GM12878 (cell line): ENCODE measurements at regions not wholly inside any gene's neighbourhood (a gene's known extent, or its start where the extent isn't known, plus 50 kb on each side); places are given as distances from the start of the nearest gene placed in this dataset.
A peak's percentile ranks its signal among the peaks of the same experiment; 100 is the strongest.

Experiments used
- ATAC-seq: fragments of 200-7000 bp; cut with Tn5 transposase; 3 replicates; pipeline ENCODE4 v1.9.1; 2020; ENCODE audit warnings: mild to moderate bottlenecking, moderate library complexity
- BruUV-seq: library from RNA; stranded (reverse); fragments of 400-500 nt; replicated peaks from 2 replicates; lab custom pipeline; 2021; lab: Mats Ljungman, UMichigan
- CTCF ChIA-PET: fragments of 300-600 bp; sonication (Branson Sonifier 250); formaldehyde crosslinking; extraction: SDS; loops from one replicate; lab custom pipeline; 2021; ENCODE audit warnings: inconsistent platforms; lab: Yijun Ruan, JAX
- POLR2A ChIA-PET: fragments of 350-600 bp; formaldehyde crosslinking; extraction: SDS; loops from one replicate; lab custom pipeline; 2021; ENCODE audit warnings: inconsistent platforms; lab: Charles Lee
- RAD21 ChIA-PET: fragments of 300-600 bp; sonication (Branson Sonifier 250); formaldehyde crosslinking; loops from one replicate; lab custom pipeline; 2023; ENCODE audit warnings: antibody characterized with exemption; ENCODE audit not compliant: unreplicated experiment; lab: Charles Lee
- SMC1A ChIA-PET: fragments of 300-600 bp; sonication (Branson Sonifier 250); formaldehyde crosslinking; loops from one replicate; lab custom pipeline; 2023; ENCODE audit not compliant: unreplicated experiment, uncharacterized antibody; lab: Charles Lee
- DNase-seq: peaks from one replicate; pipeline ENCODE4 v3.0.0-alpha.2; 2011; ENCODE audit warnings: low read depth, low spot score
- FAIRE-seq: peaks from 3 replicates; lab custom pipeline; 2011; peaks lifted over from hg19 to GRCh38; lab: Jason Lieb, UNC
- H2AFZ ChIP-seq: 2 replicates; pipeline ENCODE4 v1.6.0; 2011; ENCODE audit warnings: low read depth, low read length, control low read depth; ENCODE audit not compliant: control insufficient read depth
- H3K27ac ChIP-seq: 2 replicates; pipeline ENCODE4 v1.5.1; 2011; ENCODE audit warnings: control low read depth; ENCODE audit not compliant: control insufficient read depth, insufficient read depth
- H3K27me3 ChIP-seq, 2 experiments: replicated peaks in 1 of 2; 2 replicates each; pipeline versions ENCODE4 v1.6.0 to v1.6.1; 2011; ENCODE audit warnings: low read length in 1 of 2; ENCODE audit not compliant: control insufficient read depth in 2 of 2, insufficient read depth in 2 of 2
- H3K36me3 ChIP-seq, 2 experiments: 2 replicates each; pipeline ENCODE4 v1.5.1; 2011; ENCODE audit warnings: low read length in 1 of 2; ENCODE audit not compliant: control insufficient read depth in 2 of 2, insufficient read depth in 2 of 2
- H3K4me1 ChIP-seq: 2 replicates; pipeline ENCODE4 v1.6.1; 2011; ENCODE audit warnings: mild to moderate bottlenecking, low read length, moderate library complexity, mixed read lengths; ENCODE audit not compliant: control insufficient read depth, insufficient read depth
- H3K4me2 ChIP-seq: 2 replicates; pipeline ENCODE4 v1.6.0; 2011; ENCODE audit warnings: control low read depth; ENCODE audit not compliant: control insufficient read depth, insufficient read depth
- H3K4me3 ChIP-seq: fragments of 200-600 bp; sonication (generic); 2 replicates; pipeline ENCODE4 v1.5.1; 2016
- H3K79me2 ChIP-seq: 2 replicates; pipeline ENCODE4 v1.6.0; 2011; ENCODE audit warnings: low read length; ENCODE audit not compliant: control insufficient read depth, insufficient read depth
- H3K9ac ChIP-seq: 2 replicates; pipeline ENCODE4 v1.8.0; 2011; ENCODE audit warnings: low read length, control low read depth, mixed read lengths; ENCODE audit not compliant: control insufficient read depth, insufficient read depth
- H3K9me3 ChIP-seq: replicated peaks from 3 replicates; pipeline ENCODE4 v1.5.1; 2011; ENCODE audit warnings: mild to moderate bottlenecking, low read length; ENCODE audit not compliant: control insufficient read depth, insufficient read depth
- H4K20me1 ChIP-seq: 2 replicates; pipeline ENCODE4 v1.6.0; 2011; ENCODE audit not compliant: control insufficient read depth, insufficient read depth
- ASH2L ChIP-seq: fragments of 300-600, 200-600 bp; sonication (generic); IDR thresholded peaks from 2 replicates; pipeline ENCODE4 v1.6.1; 2017; ENCODE audit warnings: low read depth, mild to moderate bottlenecking, borderline replicate concordance
- BHLHE40 ChIP-seq, 2 experiments: fragments of 450-650 bp in 1 of 2; IDR thresholded peaks; 2 replicates each; pipeline ENCODE4 v1.6.1; 2011 to 2017; ENCODE audit warnings: low read depth in 2 of 2, borderline replicate concordance in 1 of 2, improper control_type of control experiment in 1 of 2, low read length in 1 of 2, mild to moderate bottlenecking in 1 of 2
- CHD2 ChIP-seq: IDR thresholded peaks from 2 replicates; pipeline ENCODE4 v1.6.1; 2011; ENCODE audit warnings: low read depth, low read length, improper control_type of control experiment, borderline replicate concordance
- CREB1 ChIP-seq: IDR thresholded peaks from 2 replicates; pipeline ENCODE4 v1.6.1; 2012; ENCODE audit warnings: low read depth, mild to moderate bottlenecking, inconsistent platforms
- ESRRA ChIP-seq: IDR thresholded peaks from 2 replicates; pipeline ENCODE4 v1.6.1; 2012; ENCODE audit warnings: mild to moderate bottlenecking, low read length, improper control_type of control experiment
- GABPA ChIP-seq: IDR thresholded peaks from 2 replicates; pipeline ENCODE4 v1.6.1; 2014; ENCODE audit warnings: antibody characterized with exemption, low read depth, mild to moderate bottlenecking, inconsistent platforms
- NRF1 ChIP-seq: conservative IDR thresholded peaks from 2 replicates; pipeline ENCODE4 v1.6.1; 2011; ENCODE audit warnings: mild to moderate bottlenecking, low read depth, low read length, improper control_type of control experiment
- PAX8 ChIP-seq: fragments of 450-650 bp; IDR thresholded peaks from 2 replicates; pipeline ENCODE4 v1.6.1; 2017; ENCODE audit warnings: mild to moderate bottlenecking, moderate library complexity
- PML ChIP-seq: IDR thresholded peaks from 2 replicates; pipeline ENCODE4 v1.6.1; 2012; ENCODE audit warnings: low read length, inconsistent platforms
- RBBP5 ChIP-seq: fragments of 200-600 bp; sonication (generic); conservative IDR thresholded peaks from 2 replicates; pipeline ENCODE4 v1.6.1; 2016
- SP1 ChIP-seq: IDR thresholded peaks from one replicate; pipeline ENCODE4 v1.6.1; 2011; ENCODE audit warnings: low read depth, low read length
- SPI1 ChIP-seq: IDR thresholded peaks from 2 replicates; pipeline ENCODE4 v1.6.1; 2011; ENCODE audit warnings: low read depth, mild to moderate bottlenecking, low read length, moderate library complexity, borderline replicate concordance; ENCODE audit not compliant: insufficient read depth
- SRF ChIP-seq, 2 experiments: IDR thresholded peaks; 2 replicates each; pipeline ENCODE4 v1.6.1; 2011; ENCODE audit warnings: low read depth in 2 of 2, low read length in 2 of 2, mild to moderate bottlenecking in 1 of 2, moderate library complexity in 1 of 2
- TBL1XR1 ChIP-seq: IDR thresholded peaks from 2 replicates; pipeline ENCODE4 v1.6.1; 2012; ENCODE audit warnings: low read depth, low read length, improper control_type of control experiment
- YY1 ChIP-seq: IDR thresholded peaks from 2 replicates; pipeline ENCODE4 v1.6.1; 2011; ENCODE audit warnings: low read depth, mild to moderate bottlenecking, low read length
- ZNF622 ChIP-seq: fragments of 450-650 bp; IDR thresholded peaks from 2 replicates; pipeline ENCODE4 v1.6.1; 2017; ENCODE audit warnings: mild to moderate bottlenecking, inconsistent platforms
- in situ Hi-C: fragments of 300-500 bp; cut with MboI; formaldehyde crosslinking; loops from 9 replicates; pipeline ENCODE4 v1.14.3; 2018; ENCODE audit warnings: mixed read lengths
- intact Hi-C: fragments of 100-400 bp; cut with micrococcal nuclease; formaldehyde crosslinking; loops from one replicate; pipeline ENCODE4 v1.14.2; 2022; ENCODE audit not compliant: unreplicated experiment

GRCh38 chr4:30783751-30784150, 63.6 kb downstream of the PCDH7 start:
- DNase-seq (no peak), ATAC-seq (peak; percentile 41), FAIRE-seq (no peak)
- H3K79me2 ChIP-seq: no peaks in the 10 kb centered on the region
- no peak overlapping the region for H3K9ac ChIP-seq
- no peak overlapping the region for H3K4me3 ChIP-seq
- no peak overlapping the region for H3K4me2 ChIP-seq
- SMC1A ChIA-PET: no interaction called here
- in situ Hi-C loops: no loop called here
- POLR2A ChIA-PET: no interaction called here
- intact Hi-C loops: no loop called here
- no peak overlapping the region for H3K27ac ChIP-seq
- CTCF ChIA-PET: no interaction called here
- TF ChIP-seq NRF1: no peak
- no peak for TF ChIP-seq ESRRA
- TF ChIP-seq SP1: no peak
- no peak for TF ChIP-seq SPI1
- TF ChIP-seq GABPA: no peak
- no peak for TF ChIP-seq ZNF622
- no peak for TF ChIP-seq PAX8
- no peak for TF ChIP-seq CREB1
- TF ChIP-seq ASH2L: no peak
- TF ChIP-seq BHLHE40 (IDR thresholded peaks at IDR 0.05; ENCODE audit: borderline replicate concordance in 1 of 2, low read depth in 2 of 2, low read length in 1 of 2): no peak
- no peak for TF ChIP-seq PML
- TF ChIP-seq YY1: no peak
- TF ChIP-seq SRF (IDR thresholded peaks at IDR 0.05; ENCODE audit: low read depth in 2 of 2, low read length in 2 of 2): no peak
- TF ChIP-seq CHD2: no peak
- TF ChIP-seq TBL1XR1: no peak
- TF ChIP-seq RBBP5: no peak
- no peaks in the 10 kb centered on the region for H3K36me3 ChIP-seq
- no peak overlapping the region for H2AFZ ChIP-seq
- H3K27me3 ChIP-seq: no peaks in the 10 kb centered on the region
- no peaks in the 10 kb centered on the region for H4K20me1 ChIP-seq
- no TSS peak for BruUV-seq
- H3K9me3 ChIP-seq: no peaks in the 10 kb centered on the region
- H3K4me1 ChIP-seq: no peaks in the 10 kb centered on the region
- RAD21 ChIA-PET: no interaction called here
